ENCODE measurements at regions not wholly inside any gene's neighbourhood (a gene's known extent, or its start where the extent isn't known, plus 50 kb on each side); places are given as distances from the start of the nearest gene placed in this dataset.

- H3K27ac ChIP-seq (ENCODE audit: low read depth, low read length) = no peak overlapping the region
- H3K4me2 ChIP-seq (ENCODE audit: low read length) = no peak overlapping the region
- TF ChIP-seq CTCF (IDR thresholded peaks at IDR 0.05; ENCODE audit: insufficient read depth, low read depth, low read length) = no peak
- no peak for TF ChIP-seq EZH2 (IDR thresholded peaks at IDR 0.05; ENCODE audit: insufficient read depth, low read length)
- no peak overlapping the region for H3K4me3 Mint-ChIP-seq (ENCODE audit: unreplicated experiment)
- no peaks in the 10 kb centered on the region for H3K36me3 Mint-ChIP-seq (ENCODE audit: low read depth, unreplicated experiment)
- no peak overlapping the region for H3K27ac Mint-ChIP-seq (ENCODE audit: unreplicated experiment)
- DNase-seq (ENCODE audit: low read depth) (no peak), FAIRE-seq (no peak)
- H3K4me3 ChIP-seq (ENCODE audit: insufficient read depth, low read depth, low read length) = no peak overlapping the region
- no peaks in the 10 kb centered on the region for H3K27me3 ChIP-seq (ENCODE audit: insufficient read depth, low read length)
- H3K79me2 ChIP-seq (ENCODE audit: insufficient read depth, low read length) = no peaks in the 10 kb centered on the region
- H3K9ac ChIP-seq (ENCODE audit: low read length) = no peak overlapping the region
- H3K9me3 ChIP-seq (ENCODE audit: insufficient read depth, low read depth, low read length) = no peaks in the 10 kb centered on the region
- no peaks in the 10 kb centered on the region for H3K4me1 ChIP-seq (ENCODE audit: insufficient read depth, low read length)
- no peaks in the 10 kb centered on the region for H4K20me1 ChIP-seq (ENCODE audit: insufficient read depth, low read length)
- H3K4me1 Mint-ChIP-seq (ENCODE audit: low read depth, unreplicated experiment) = peaks cover 8% of the 10 kb centered on the region
- no peaks in the 10 kb centered on the region for H3K9me3 Mint-ChIP-seq (ENCODE audit: unreplicated experiment)
- no peaks in the 10 kb centered on the region for H3K27me3 Mint-ChIP-seq (ENCODE audit: low read depth, unreplicated experiment)
- no peak overlapping the region for H2AFZ ChIP-seq (ENCODE audit: low read depth, low read length)
- H3K36me3 ChIP-seq (ENCODE audit: insufficient read depth, low read length) = no peaks in the 10 kb centered on the region
Observed at GRCh38 chrX:96446524-96446923, 238.1 kb upstream of the DIAPH2 start.

- H2AFZ ChIP-seq (ENCODE audit: low read depth, low read length) = no peak overlapping the region
- peak; percentile 83 for FAIRE-seq
- H3K4me1 ChIP-seq (ENCODE audit: insufficient read depth, low read length) = no peaks in the 10 kb centered on the region
- no peaks in the 10 kb centered on the region for H3K9me3 ChIP-seq (ENCODE audit: insufficient read depth, low read depth, low read length)
- H3K79me2 ChIP-seq (ENCODE audit: insufficient read depth, low read length) = no peaks in the 10 kb centered on the region
- TF ChIP-seq CTCF (IDR thresholded peaks at IDR 0.05; ENCODE audit: insufficient read depth, low read depth, low read length) = no peak
- no peak for TF ChIP-seq EZH2 (IDR thresholded peaks at IDR 0.05; ENCODE audit: insufficient read depth, low read length)
- Mint-ChIP-seq H3K4me3 (ENCODE audit: unreplicated experiment) (no peak overlapping the region), H3K4me1 (ENCODE audit: low read depth, unreplicated experiment) (peaks cover 8% of the 10 kb centered on the region), H3K36me3 (ENCODE audit: low read depth, unreplicated experiment) (no peaks in the 10 kb centered on the region), H3K27me3 (ENCODE audit: low read depth, unreplicated experiment) (no peaks in the 10 kb centered on the region), H3K9me3 (ENCODE audit: unreplicated experiment) (no peaks in the 10 kb centered on the region), H3K27ac (ENCODE audit: unreplicated experiment) (no peak overlapping the region)
- no peak overlapping the region for H3K4me2 ChIP-seq (ENCODE audit: low read length)
- no peak overlapping the region for H3K9ac ChIP-seq (ENCODE audit: low read length)
- no peak overlapping the region for H3K4me3 ChIP-seq (ENCODE audit: insufficient read depth, low read depth, low read length)
- no peak overlapping the region for H3K27ac ChIP-seq (ENCODE audit: low read depth, low read length)
- no peaks in the 10 kb centered on the region for H4K20me1 ChIP-seq (ENCODE audit: insufficient read depth, low read length)
- no peak for DNase-seq (ENCODE audit: low read depth)
- H3K36me3 ChIP-seq (ENCODE audit: insufficient read depth, low read length) = no peaks in the 10 kb centered on the region
- no peaks in the 10 kb centered on the region for H3K27me3 ChIP-seq (ENCODE audit: insufficient read depth, low read length)
Observed at GRCh38 chrX:96447161-96447560, 237.5 kb upstream of the DIAPH2 start.

- Histone ChIP-seq H3K27me3 (ENCODE audit: insufficient read depth, low read length) (no peaks in the 10 kb centered on the region), H2AFZ (ENCODE audit: low read depth, low read length) (no peak overlapping the region), H4K20me1 (ENCODE audit: insufficient read depth, low read length) (no peaks in the 10 kb centered on the region), H3K4me3 (ENCODE audit: insufficient read depth, low read depth, low read length) (no peak overlapping the region), H3K36me3 (ENCODE audit: insufficient read depth, low read length) (no peaks in the 10 kb centered on the region), H3K9me3 (ENCODE audit: insufficient read depth, low read depth, low read length) (no peaks in the 10 kb centered on the region), H3K79me2 (ENCODE audit: insufficient read depth, low read length) (no peaks in the 10 kb centered on the region), H3K9ac (ENCODE audit: low read length) (no peak overlapping the region), H3K4me2 (ENCODE audit: low read length) (no peak overlapping the region), H3K4me1 (ENCODE audit: insufficient read depth, low read length) (no peaks in the 10 kb centered on the region), H3K27ac (ENCODE audit: low read depth, low read length) (no peak overlapping the region)
- Mint-ChIP-seq H3K4me1 (ENCODE audit: low read depth, unreplicated experiment) (peaks cover 3% of the 10 kb centered on the region), H3K36me3 (ENCODE audit: low read depth, unreplicated experiment) (no peaks in the 10 kb centered on the region), H3K9me3 (ENCODE audit: unreplicated experiment) (no peaks in the 10 kb centered on the region), H3K27ac (ENCODE audit: unreplicated experiment) (no peak overlapping the region), H3K4me3 (ENCODE audit: unreplicated experiment) (no peak overlapping the region), H3K27me3 (ENCODE audit: low read depth, unreplicated experiment) (no peaks in the 10 kb centered on the region)
- FAIRE-seq (peak; percentile 85), DNase-seq (ENCODE audit: low read depth) (no peak)
- TF ChIP-seq CTCF (IDR thresholded peaks at IDR 0.05; ENCODE audit: insufficient read depth, low read depth, low read length) (no peak), EZH2 (IDR thresholded peaks at IDR 0.05; ENCODE audit: insufficient read depth, low read length) (no peak)
Observed at GRCh38 chrX:96449191-96449590, 235.5 kb upstream of the DIAPH2 start.

All from astrocyte (in vitro differentiated cells and primary cell).